Activated T-cell treated with anti-CD3 and anti-CD28 coated beads, Interleukin-2, amount 50 U/mL, for 48 hours (primary cell): ENCODE measurements at regions not wholly inside any gene's neighbourhood (a gene's known extent, or its start where the extent isn't known, plus 50 kb on each side); places are given as distances from the start of the nearest gene placed in this dataset.

ENCODE experiments used
- DNase-seq, 2 experiments: peaks; one replicate each; pipeline ENCODE4 v3.0.0-alpha.2; 2020

- DNase-seq, result no peak
Observed at GRCh38 chr10:5311617-5312016, 53.1 kb upstream of the UCN3 start.

GRCh38 chr10:5314840-5315239 is 49.9 kb upstream of the UCN3 start:
- no peak for DNase-seq
